ENCODE measurements at regions not wholly inside any gene's neighbourhood (a gene's known extent, or its start where the extent isn't known, plus 50 kb on each side); places are given as distances from the start of the nearest gene placed in this dataset.

DNA sequence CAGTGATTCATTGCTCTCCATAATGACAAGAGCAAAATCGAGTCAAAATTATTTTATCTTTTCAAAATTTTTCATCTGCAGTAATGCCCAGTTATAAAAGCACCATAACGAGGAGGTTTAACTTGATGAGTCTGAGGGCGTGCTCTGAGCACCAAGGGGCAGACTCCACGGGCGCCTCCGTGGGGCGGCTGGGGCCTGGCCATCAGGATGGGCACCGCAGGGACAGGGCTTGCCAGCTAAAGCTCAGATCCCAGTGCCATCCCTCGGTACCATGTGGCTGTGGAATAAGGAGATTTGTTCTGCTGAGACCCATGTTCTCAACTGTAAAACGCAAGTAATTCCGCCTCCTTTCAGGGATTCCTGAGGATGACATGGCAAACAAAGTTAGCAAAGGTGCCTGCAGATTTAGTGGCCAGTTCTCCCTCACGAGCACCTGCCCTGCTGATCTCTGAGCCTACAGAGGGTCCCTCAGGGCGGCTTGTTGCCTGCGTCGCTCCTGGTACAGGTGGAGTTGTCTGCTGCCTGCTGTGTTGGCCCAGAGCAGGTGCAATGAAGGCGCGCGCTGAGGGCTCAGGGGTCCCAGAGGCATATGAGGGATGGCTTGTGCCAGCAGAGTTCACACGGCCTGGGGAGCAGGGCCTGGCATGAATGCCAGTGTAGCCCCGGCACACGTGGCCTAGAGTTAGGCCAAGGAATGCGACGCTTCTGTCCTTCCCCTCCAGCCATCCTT is 584.4 kb downstream of the TCERG1L start:
- no peak for TF ChIP-seq EZH2phosphoT487 (IDR thresholded peaks at IDR 0.05; ENCODE audit: unreplicated experiment)
- TF ChIP-seq POLR2AphosphoS5 (IDR thresholded peaks at IDR 0.05; ENCODE audit: low read depth), result no peak
- TF ChIP-seq, protein P1, sequence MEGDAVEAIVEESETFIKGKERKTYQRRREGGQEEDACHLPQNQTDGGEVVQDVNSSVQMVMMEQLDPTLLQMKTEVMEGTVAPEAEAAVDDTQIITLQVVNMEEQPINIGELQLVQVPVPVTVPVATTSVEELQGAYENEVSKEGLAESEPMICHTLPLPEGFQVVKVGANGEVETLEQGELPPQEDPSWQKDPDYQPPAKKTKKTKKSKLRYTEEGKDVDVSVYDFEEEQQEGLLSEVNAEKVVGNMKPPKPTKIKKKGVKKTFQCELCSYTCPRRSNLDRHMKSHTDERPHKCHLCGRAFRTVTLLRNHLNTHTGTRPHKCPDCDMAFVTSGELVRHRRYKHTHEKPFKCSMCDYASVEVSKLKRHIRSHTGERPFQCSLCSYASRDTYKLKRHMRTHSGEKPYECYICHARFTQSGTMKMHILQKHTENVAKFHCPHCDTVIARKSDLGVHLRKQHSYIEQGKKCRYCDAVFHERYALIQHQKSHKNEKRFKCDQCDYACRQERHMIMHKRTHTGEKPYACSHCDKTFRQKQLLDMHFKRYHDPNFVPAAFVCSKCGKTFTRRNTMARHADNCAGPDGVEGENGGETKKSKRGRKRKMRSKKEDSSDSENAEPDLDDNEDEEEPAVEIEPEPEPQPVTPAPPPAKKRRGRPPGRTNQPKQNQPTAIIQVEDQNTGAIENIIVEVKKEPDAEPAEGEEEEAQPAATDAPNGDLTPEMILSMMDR (conservative IDR thresholded peaks at IDR 0.05; ENCODE audit: low read depth in 2 of 2), result no peak
- TF ChIP-seq EZH2 (IDR thresholded peaks at IDR 0.05; ENCODE audit: low read depth, unreplicated experiment), result no peak
- TF ChIP-seq, protein P2, sequence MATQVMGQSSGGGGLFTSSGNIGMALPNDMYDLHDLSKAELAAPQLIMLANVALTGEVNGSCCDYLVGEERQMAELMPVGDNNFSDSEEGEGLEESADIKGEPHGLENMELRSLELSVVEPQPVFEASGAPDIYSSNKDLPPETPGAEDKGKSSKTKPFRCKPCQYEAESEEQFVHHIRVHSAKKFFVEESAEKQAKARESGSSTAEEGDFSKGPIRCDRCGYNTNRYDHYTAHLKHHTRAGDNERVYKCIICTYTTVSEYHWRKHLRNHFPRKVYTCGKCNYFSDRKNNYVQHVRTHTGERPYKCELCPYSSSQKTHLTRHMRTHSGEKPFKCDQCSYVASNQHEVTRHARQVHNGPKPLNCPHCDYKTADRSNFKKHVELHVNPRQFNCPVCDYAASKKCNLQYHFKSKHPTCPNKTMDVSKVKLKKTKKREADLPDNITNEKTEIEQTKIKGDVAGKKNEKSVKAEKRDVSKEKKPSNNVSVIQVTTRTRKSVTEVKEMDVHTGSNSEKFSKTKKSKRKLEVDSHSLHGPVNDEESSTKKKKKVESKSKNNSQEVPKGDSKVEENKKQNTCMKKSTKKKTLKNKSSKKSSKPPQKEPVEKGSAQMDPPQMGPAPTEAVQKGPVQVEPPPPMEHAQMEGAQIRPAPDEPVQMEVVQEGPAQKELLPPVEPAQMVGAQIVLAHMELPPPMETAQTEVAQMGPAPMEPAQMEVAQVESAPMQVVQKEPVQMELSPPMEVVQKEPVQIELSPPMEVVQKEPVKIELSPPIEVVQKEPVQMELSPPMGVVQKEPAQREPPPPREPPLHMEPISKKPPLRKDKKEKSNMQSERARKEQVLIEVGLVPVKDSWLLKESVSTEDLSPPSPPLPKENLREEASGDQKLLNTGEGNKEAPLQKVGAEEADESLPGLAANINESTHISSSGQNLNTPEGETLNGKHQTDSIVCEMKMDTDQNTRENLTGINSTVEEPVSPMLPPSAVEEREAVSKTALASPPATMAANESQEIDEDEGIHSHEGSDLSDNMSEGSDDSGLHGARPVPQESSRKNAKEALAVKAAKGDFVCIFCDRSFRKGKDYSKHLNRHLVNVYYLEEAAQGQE (IDR thresholded peaks at IDR 0.05; ENCODE audit: unreplicated experiment), result no peak
- TF ChIP-seq CREB1 (CRISPR knock-in tag; IDR thresholded peaks at IDR 0.05; ENCODE audit: low read depth), result no peak
- no peak for TF ChIP-seq NANOG (IDR thresholded peaks at IDR 0.05; ENCODE audit: borderline replicate concordance)

Measured in GM23338 (cell line).